KBM-7 (cell line): ENCODE measurements at regions not wholly inside any gene's neighbourhood (a gene's known extent, or its start where the extent isn't known, plus 50 kb on each side); places are given as distances from the start of the nearest gene placed in this dataset.

ENCODE experiments used
- DNase-seq: peaks from one replicate; pipeline ENCODE4 v3.0.0-alpha.2; 2015
- in situ Hi-C: fragments of 300-500 bp; cut with MboI; formaldehyde crosslinking; loops from 2 replicates; pipeline ENCODE4 v1.14.3; 2020; ENCODE audit warnings: low sequenced_read_pairs, low pct_unique_long_range_greater_than_20kb, mixed read lengths

DNA sequence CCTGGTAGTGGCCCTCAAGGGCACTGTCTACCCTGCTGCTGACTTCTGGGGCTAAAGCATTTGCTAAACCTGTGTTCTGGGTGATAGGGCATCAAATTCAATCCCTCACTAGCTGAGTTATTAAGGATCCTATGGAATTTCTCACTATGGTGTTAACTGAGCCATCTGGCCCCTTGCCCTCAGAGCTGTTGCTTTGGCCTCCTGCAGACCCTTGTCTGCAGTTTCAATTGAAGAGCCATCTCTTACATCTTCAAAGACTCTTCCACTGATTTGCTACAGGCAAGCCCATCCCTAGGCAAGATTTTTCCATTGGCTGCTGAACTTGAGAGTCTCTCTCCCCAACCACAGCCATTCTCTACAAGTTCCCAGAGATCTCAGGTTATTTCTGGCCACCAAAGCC is 418.2 kb downstream of the ZNF608 start:
- no peak for DNase-seq
- in situ Hi-C loops: no loop called here

DNA sequence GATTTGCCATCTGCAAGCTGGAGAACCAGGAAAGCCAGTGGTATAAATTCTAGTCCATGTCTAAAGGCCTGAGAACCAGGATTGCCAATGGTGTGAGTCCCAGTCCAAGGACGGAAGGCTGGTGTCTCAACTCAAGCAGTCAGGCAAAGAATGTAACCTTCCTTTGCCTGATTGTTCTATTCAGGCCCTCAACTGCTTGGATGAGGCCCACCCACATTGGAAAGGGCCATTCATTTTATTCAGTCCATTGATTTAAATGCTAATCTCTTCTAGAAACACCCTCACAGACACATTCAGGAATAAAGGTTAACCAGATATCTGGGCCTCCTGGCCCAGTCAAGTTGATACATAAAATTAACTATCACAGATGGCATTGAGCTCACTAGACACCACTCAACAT is 427.8 kb downstream of the ZNF608 start:
- DNase-seq: no peak
- in situ Hi-C loops: no loop called here

DNA sequence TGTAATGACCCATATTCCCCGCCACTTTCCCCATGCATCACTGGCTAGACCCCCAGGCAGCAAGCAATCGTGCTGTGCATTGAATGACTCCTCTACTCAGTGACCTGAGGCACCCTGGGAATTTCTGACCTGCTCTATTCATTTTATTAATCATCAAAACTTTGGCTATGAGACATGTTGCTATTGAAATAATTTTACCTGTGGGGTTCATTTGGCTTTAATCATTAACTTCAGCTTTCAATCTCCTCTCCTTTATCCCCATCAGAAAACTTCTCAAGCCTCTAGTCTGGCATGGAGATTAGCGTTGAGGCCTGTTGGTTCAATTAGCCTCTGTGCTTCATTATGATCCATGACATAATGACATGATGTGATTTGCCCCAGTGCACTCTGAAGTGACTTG is 429.0 kb downstream of the ZNF608 start:
- in situ Hi-C loops: no loop called here
- DNase-seq: no peak

DNA sequence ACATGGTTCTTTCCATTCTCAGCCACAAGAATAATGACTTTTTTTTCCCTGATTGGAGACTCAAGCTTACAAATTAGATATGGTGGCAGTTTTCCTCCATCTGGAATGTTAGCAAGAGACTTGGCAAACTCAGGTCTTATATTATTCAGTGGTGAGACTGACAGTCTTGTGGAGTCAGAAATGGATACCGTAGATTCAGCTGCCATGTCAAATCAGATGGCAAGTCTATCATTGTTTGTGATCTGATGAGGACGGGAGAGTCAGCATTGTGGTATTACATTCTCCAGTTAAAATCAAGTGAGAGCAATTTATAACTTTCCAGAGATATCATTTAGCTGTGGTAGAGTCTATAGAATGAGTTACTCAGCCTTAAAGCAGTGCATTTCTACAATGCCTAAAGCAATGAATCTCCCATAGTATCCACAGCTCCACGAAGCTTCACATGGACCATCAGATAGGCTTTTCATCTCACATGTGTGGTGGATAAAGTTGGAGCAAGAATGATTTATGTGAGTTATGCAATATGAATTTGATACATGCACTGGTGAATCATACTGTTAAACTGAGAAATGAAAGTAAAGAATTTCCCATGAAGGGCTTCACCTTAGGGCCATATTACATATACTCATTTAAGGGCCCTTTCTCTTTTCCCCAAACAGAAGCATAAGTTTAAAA is 430.6 kb downstream of the ZNF608 start:
- no peak for DNase-seq
- in situ Hi-C loops: no loop called here

DNA sequence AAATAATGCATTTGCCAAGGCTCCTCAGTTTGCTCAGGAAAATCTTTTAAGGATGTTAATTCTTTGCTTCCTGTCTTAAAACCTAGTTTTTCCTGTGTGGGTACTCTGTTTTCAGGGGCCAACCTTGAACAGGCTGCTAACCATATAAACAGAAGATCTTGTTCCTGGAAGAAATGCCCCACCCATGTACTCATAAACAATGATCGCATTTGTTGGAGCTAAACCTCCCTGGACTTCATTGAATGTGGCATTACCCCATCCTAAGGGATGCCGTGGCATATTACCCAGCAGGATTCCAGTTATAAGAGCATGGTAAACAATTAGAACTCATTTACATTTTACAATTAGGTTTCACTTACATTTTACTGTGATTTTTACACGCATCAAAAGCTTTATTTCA is 436.0 kb downstream of the ZNF608 start:
- in situ Hi-C loops: no loop called here
- DNase-seq: no peak

DNA sequence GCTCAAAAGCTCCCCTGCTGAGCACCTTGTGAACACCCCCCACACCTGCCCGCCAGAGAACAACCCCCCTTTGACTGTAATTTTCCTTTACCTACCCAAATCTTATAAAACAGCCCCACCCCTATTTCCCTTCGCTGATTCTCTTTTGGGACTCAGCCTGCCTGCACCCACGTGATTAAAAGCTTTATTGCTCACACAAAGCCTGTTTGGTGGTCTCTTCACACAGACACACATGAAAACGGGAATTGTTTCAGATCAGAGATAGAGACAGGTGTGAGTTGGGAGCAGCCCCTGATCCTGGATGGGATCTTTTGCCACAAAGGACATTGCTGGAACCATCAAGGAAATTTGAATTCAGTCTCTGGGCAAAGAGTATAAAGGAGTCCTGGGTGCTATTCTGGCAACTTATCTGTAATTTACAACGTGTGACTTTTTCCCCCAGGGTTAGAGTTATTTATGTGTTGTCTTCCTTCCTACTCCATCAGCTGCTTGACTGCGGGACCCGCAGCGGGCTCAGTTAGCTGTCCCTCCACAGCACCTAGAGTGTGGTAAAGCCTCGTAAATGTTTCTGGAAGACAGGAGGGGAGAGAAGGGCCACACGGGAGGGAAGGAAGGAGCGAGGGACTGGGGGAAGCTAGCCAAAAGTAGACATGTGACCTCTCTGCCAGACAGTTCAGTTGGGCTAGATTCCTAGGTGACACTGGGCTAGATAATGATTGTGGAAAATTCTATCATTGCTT is 437.0 kb downstream of the ZNF608 start:
- in situ Hi-C loops: no loop called here
- DNase-seq: no peak

DNA sequence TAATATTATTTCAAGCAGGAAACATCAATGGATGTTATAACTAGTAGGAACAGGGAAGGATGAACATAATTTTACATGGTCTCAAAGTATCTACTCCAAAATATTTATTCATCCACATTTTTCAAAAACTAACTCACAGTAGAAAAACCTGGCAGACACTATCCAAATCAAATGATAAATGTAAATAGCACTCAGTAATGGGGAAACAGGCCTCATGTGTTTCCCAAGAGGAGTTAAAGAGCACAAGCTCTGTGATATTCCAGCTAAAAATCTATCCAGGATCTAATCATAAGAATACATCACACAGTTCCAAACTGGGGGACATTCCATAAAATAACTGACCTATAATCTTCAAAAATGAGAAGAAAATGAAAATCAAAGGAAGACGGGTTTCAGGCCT is 443.1 kb downstream of the ZNF608 start:
- no peak for DNase-seq
- in situ Hi-C loops: no loop called here

DNA sequence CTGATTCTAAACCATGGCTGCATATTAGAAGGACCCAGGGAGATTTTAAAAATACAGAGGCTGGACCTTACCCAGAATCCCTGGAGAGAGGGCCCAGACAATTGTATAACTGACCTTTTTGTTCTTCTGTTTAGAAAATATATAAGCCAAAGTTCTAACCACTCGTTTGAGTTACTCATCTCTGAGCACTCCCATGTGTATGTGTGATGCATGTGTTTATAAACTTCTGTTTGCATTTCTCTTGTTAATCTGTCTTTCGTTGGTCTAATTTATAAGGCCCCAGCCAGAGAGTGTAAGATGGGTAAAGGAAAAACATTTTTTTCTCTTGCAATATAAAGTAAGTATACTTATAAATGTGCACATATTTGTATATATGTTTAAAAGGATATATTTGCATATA is 443.9 kb downstream of the ZNF608 start:
- in situ Hi-C loops: no loop called here
- no peak for DNase-seq

DNA sequence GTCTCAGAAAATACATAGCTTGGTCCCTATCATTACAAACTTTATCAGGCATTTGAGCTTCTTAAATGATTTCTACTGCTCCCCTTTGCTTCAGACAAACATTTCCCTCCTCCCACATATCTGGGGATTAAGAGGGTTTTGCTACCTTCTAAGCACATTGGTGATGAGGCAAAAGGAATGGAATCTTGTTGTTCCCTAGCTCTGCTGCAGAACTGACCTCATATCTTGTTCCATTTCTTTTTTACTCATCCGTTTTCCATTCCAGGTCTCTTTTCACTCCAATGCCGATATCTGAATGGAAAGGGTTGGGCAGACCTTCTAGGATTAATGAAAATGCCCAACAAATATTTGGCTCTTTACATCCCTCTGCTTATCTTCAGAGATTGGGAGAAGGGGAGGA is 444.6 kb downstream of the ZNF608 start:
- no peak for DNase-seq

DNA sequence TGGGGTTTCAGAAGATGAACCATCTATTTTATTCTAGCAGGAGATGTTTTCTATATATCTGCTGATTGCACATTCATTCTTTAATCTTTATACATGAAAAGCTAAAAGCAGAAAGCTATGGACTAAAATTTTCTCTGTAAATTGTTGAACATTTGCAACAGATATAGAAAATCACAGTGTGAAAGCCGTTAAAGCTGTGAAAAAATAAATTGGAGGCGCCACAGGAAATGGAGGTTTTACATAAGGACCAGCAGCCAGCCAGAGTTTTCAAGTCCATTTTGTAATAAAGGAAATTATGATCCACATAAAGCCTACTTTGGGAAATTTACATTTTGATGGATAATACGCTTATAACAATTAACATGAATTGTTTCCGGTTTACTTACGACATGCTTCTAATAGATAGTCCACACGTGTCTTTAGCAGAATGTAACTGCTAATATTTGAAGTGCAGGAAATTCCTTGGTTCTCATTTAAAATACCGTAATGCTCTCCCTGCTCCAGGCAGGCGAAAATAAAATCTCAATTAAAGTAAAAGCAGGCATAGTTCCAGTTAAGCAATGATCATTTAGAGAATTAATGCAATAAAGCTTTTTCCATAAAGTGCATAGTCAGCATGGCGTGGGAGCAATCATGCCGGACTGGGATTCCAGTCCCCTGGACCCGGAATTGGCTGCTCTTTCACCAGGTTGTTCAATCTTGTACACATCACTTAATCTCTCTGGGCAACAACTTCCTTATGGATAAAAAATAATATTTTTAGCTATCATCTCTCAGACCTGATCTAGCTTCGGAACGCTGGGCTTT is 445.4 kb downstream of the ZNF608 start:
- in situ Hi-C loops: no loop called here
- no peak for DNase-seq

More for the DNA sequence above, 444.6 kb downstream of the ZNF608 start:
- in situ Hi-C loops: no loop called here

DNA sequence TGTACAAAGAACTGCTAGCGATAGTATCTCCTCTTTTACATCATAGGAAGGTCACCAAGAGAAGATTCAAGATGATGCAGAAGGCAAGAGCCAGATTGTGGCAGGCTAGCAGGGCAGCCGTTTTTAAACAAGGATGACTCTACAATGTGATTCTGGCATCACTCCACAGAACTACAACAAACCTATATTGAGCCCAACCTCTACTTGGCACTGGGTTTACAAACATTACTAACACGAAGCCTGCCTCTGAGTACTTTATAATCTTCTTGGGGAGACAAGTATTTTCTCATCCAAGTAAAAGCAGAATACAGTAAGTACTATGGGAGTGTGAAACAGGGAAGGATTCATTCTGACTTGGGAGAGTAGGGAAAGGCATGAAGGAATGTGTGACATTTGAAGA is 448.6 kb downstream of the ZNF608 start:
- in situ Hi-C loops: no loop called here

DNA sequence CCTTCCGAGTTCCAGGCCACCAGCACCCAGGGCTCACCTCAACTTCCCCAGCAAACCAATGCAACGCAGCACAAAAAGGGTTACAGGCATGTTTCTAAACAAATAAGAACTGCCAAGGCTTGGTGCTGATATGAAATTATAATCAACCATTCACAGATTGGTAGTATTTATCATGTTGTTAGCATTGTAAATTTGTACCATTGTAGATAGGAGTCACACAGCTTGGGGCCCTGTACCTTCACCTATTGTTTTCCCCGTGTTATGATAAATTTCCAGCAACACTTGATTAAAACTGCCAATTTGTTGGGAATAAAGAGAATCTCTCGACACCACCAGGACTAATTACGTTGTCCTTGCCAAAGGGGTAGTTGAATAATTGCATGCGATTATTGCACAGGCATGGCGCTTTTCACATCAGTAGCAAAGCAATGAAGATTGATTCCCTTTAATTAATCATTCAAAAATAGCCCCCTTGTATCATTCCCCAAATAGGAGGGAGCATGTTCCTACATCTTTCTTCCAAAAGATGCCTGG is 454.1 kb downstream of the ZNF608 start:
- in situ Hi-C loops: no loop called here
- DNase-seq: no peak

More for the DNA sequence above, 448.6 kb downstream of the ZNF608 start:
- no peak for DNase-seq

DNA sequence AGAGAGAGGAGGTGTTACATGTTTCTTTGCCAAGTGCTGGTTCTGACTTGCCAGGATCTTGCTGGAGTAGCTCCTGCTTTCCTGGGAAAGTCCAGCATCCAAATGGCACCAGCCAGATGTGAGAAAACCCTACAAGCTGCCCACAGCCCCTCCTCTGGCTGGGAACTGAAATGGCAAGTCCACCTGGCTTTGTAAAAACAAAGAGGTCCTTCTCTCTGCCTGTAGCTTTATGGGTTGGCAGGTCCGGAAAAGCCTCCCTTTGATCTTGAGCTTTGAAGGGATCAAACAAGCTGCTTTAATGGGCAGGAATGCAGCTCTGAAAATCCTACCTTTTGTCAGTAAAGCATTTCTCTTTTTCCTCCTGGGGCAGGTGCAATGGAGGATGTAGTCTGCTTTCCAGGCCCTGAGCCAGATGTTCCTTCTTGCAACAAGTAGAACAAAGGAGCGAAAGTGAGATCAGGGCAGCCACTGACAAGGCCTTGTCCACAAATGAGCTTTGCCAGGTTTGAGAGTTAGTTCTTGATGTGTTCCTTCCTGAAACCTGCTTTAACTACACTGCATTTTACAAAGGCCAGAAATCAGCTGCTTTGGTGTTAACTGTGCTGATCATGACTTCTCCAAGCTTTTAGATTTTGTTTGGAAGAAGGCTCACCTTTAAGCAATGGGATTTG is 456.7 kb downstream of the ZNF608 start:
- in situ Hi-C loops: no loop called here
- DNase-seq: no peak

DNA sequence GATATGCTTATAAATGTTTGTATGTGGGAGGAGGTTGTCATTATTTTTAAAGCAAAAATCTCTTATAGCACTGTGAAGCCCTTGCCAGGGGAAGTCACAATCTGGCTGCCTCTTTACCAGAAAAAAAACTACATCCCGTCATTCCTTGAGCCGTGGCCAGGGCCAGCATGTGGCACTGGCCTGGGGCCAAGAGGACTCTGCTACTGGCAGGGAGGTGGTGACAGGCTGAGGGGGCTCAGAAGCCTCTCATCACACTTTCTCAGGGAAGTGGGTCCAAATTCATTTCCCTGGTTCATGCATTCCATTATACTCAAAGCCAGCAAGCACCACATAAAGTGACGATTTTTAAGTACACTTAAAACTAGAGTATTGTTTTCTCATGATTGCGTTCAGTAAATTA is 457.3 kb downstream of the ZNF608 start:
- DNase-seq: no peak
- in situ Hi-C loops: no loop called here

DNA sequence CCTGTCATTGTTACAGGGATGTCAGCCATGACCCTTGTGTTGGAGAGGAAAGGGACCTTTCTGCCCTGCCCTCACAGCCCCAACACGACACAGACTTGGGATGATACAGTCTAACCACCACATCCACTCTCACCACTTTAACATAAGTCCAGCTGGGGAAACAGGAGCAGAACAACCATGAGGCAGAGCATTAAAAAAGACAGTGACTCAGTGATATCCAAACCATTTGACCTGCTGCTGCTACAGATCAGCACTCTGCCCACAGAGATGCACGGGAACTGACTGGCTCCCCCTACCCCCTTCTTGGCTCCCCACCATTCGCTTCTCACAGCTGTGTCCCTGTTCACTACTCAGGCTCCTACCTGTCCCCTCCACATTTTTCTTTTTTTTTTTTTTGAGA is 458.6 kb downstream of the ZNF608 start:
- in situ Hi-C loops: no loop called here
- DNase-seq: no peak

DNA sequence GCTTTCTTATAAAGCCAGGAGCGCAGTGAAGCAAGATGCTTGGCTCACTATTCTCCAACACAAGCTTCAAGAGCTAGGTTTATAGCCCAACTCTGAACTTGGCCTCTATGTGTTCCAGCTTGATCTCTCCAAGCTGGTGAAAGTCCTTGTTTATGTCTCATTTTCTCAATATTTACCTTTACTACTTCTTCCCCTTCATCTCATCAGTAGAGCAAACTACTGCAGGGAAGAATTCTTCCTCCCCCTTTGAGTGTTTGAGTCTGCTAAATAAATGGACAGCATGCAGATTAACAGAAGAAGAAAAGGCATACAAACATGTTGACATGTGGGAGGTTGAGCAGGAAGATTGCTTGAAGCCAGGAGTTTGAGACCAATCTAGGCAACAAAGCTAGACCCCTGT is 460.7 kb downstream of the ZNF608 start:
- DNase-seq: no peak
- in situ Hi-C loops: no loop called here

DNA sequence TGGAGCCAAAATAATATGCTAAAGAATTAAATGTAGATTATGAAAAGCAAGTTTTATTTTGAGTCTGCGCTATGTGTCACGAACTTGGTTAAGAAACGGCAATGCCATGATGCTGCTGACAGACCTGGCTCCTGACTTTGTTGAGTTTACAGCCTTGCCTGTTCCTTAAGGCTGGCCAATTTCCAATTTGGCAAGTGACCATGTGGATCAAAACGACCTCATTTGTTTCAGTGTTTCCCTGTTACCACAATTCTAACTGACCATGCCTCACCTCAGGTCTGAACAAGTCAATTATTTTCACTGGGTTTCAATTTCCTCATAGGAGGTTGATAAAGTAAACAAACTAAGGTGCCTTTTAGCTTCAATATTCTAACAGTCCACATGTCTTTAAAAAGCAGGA is 461.4 kb downstream of the ZNF608 start:
- in situ Hi-C loops: no loop called here
- DNase-seq: no peak

DNA sequence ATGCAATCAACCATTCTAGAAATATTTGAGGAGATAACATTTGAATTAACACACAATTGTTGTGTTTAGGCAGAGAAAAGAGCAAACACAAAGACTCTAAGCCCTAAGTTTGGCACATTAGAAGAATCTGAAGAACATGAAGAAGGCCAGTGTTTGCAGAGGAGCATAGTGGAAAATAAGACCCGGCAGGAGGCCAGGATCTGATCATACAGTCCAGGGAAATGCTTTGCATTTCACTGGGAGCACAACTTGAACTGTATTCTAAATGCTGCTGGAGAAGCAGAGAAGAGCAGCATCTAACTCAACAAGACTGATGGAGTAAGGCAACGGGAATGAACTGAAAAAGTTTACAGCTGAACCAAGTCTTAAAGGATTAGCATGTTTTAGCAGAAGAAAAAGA is 463.4 kb downstream of the ZNF608 start:
- in situ Hi-C loops: no loop called here
- no peak for DNase-seq

DNA sequence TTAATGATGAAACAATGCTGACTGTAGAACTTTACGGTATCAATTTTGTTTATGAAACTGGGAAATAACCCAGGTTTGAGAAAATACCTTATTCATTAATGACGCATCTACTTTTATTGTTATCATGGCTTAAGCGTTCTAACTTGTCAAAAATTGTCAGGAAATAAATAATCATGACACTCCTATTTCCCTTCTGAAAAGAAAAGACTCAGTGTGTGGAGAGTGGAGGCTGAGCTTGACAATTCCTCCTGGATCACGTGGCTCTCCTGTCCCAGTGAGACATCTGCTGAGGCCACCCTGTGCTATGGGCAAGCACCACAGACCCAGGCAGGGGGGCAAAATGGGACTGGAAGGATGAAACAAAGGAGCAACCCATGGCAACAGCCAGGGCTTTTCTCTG is 466.4 kb downstream of the ZNF608 start:
- in situ Hi-C loops: no loop called here
- no peak for DNase-seq
